Smooth muscle cell (in vitro differentiated cells): ENCODE measurements at regions not wholly inside any gene's neighbourhood (a gene's known extent, or its start where the extent isn't known, plus 50 kb on each side); places are given as distances from the start of the nearest gene placed in this dataset.

Experiments used
- DNase-seq: peaks from one replicate; lab custom pipeline; 2025; ENCODE audit not compliant: unreplicated experiment; lab: John Stamatoyannopoulos, UW
- H2AFZ ChIP-seq: fragments of 200-600 bp; sonication (generic); 2 replicates; pipeline ENCODE4 v1.6.0; 2016; ENCODE audit warnings: antibody characterized with exemption, low read depth, mild to moderate bottlenecking
- H3F3A ChIP-seq: fragments of 200-600 bp; sonication (generic); 2 replicates; pipeline ENCODE4 v1.6.0; 2017; ENCODE audit warnings: antibody characterized with exemption, low read depth
- H3K27ac ChIP-seq: fragments of 200-600 bp; sonication (generic); 2 replicates; pipeline ENCODE4 v1.5.1; 2016; ENCODE audit warnings: low read depth, mild to moderate bottlenecking
- H3K27me3 ChIP-seq: fragments of 200-600 bp; sonication (generic); 2 replicates; pipeline ENCODE4 v1.6.1; 2016; ENCODE audit warnings: low read depth, mild to moderate bottlenecking
- H3K36me3 ChIP-seq: fragments of 200-600 bp; sonication (generic); 2 replicates; pipeline ENCODE4 v1.5.1; 2016; ENCODE audit warnings: low read depth
- H3K4me1 ChIP-seq: fragments of 200-600 bp; sonication (generic); 2 replicates; pipeline ENCODE4 v1.5.1; 2016; ENCODE audit warnings: low read depth
- H3K4me2 ChIP-seq: fragments of 200-600 bp; sonication (generic); 2 replicates; pipeline ENCODE4 v1.6.0; 2016; ENCODE audit warnings: mild to moderate bottlenecking
- H3K4me3 ChIP-seq: fragments of 200-600 bp; sonication (generic); 2 replicates; pipeline ENCODE4 v1.5.1; 2016; ENCODE audit warnings: mild to moderate bottlenecking
- H3K79me2 ChIP-seq: fragments of 200-600 bp; sonication (generic); 2 replicates; pipeline ENCODE4 v1.6.0; 2016; ENCODE audit warnings: low read depth, mild to moderate bottlenecking
- H3K9ac ChIP-seq: fragments of 200-600 bp; sonication (generic); 2 replicates; pipeline ENCODE4 v1.6.0; 2016; ENCODE audit warnings: low read depth
- H3K9me3 ChIP-seq: fragments of 200-600 bp; sonication (generic); replicated peaks from 2 replicates; pipeline ENCODE4 v1.5.1; 2016; ENCODE audit warnings: low read depth
- H4K20me1 ChIP-seq: fragments of 200-600 bp; sonication (generic); 2 replicates; pipeline ENCODE4 v1.6.0; 2016; ENCODE audit warnings: low read depth
- CTCF ChIP-seq: fragments of 200-600 bp; sonication (generic); IDR thresholded peaks from 2 replicates; pipeline ENCODE4 v1.5.1; 2017; ENCODE audit warnings: borderline replicate concordance, mild to moderate bottlenecking, antibody characterized with exemption; ENCODE audit not compliant: insufficient read depth, poor library complexity, severe bottlenecking
- WGBS: methylation state at CpG from one replicate; pipeline ENCODE4 v1.1.7; 2016; ENCODE audit warnings: low lambda C conversion rate; 5-methylcytosine and 5-hydroxymethylcytosine counted together

DNA sequence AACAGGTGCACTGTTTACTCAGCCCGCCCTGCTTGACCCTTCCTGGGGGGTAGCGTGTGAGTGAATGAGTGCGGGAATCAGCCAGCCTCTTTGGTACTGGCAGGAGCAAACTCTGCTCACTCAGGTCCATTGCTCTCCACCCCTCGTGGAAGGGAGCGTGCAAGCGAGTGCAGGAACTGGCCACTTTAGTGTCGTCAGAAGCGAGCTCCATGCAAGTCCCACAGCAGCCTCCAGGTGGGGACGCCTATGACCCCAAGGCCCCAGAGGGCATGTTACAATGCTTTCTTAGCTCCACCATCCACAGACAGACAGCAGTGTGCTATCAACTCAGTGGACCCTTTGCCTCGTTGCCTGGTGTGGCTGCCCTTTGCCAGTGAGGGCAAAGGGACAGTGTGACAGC lies 1025.1 kb upstream of the CDH8 start:
- WGBS, result 92% methylated on average over 10 of the region's 10 CpGs
- no peak overlapping the region for H2AFZ ChIP-seq
- TF ChIP-seq CTCF, result no peak
- H3K4me2 ChIP-seq, result no peak overlapping the region
- no peak overlapping the region for H3K4me3 ChIP-seq
- no peaks in the 10 kb centered on the region for H3K9me3 ChIP-seq
- H3K27ac ChIP-seq, result no peak overlapping the region
- H3K9ac ChIP-seq, result no peak overlapping the region
- no peaks in the 10 kb centered on the region for H3K36me3 ChIP-seq
- no peaks in the 10 kb centered on the region for H3K79me2 ChIP-seq
- no peaks in the 10 kb centered on the region for H4K20me1 ChIP-seq
- H3K4me1 ChIP-seq, result no peaks in the 10 kb centered on the region
- H3K27me3 ChIP-seq, result no peaks in the 10 kb centered on the region
- no peak for DNase-seq
- no peaks in the 10 kb centered on the region for H3F3A ChIP-seq

DNA sequence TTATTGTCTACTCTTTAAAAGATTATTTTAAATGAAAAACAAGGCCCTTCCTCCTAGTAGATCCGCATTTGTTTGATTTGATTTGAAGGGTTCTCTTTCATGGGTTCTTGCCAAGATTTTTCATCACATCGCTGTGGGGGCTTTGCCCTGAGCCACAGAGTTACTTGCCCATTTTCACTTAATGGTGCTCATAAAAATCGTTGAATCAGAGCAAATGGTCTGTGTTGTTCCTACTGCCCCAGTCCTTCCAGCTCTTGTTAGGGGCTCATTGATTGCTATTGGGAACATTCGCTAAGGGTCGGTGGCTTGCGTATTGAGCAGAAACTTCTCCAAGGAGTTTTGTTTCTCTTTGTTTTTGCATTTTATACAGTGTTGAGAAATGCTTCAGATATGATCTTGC lies 1023.4 kb upstream of the CDH8 start:
- WGBS, result 93% methylated on average over 6 of the region's 6 CpGs
- TF ChIP-seq CTCF, result no peak
- no peak overlapping the region for H3K4me2 ChIP-seq
- H3F3A ChIP-seq, result no peaks in the 10 kb centered on the region
- H3K27ac ChIP-seq, result no peak overlapping the region
- H3K4me3 ChIP-seq, result no peak overlapping the region
- no peaks in the 10 kb centered on the region for H3K27me3 ChIP-seq
- H3K79me2 ChIP-seq, result no peaks in the 10 kb centered on the region
- H2AFZ ChIP-seq, result no peak overlapping the region
- no peaks in the 10 kb centered on the region for H3K4me1 ChIP-seq
- H4K20me1 ChIP-seq, result no peaks in the 10 kb centered on the region
- H3K9ac ChIP-seq, result no peak overlapping the region
- no peaks in the 10 kb centered on the region for H3K9me3 ChIP-seq
- no peaks in the 10 kb centered on the region for H3K36me3 ChIP-seq
- DNase-seq, result no peak

DNA sequence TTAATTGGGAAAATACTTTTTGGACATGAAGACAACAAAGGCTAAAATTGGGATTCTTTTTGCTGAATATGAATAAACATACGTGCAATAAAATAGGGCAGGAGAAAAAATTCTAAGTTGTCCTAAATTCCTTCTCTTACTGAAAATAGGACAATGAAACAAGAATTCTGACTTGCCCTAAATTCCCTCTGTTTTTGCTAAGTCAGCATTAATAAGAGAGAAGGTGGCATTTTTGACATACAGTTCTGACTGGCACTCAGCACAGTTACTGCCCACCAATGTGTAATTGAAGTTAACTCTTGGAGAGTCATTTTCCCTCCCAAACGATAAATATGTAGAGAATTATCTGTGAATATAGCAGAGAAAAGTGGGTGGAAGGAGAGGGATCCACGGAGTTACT lies 1021.1 kb upstream of the CDH8 start:
- Histone ChIP-seq H3K36me3 (no peaks in the 10 kb centered on the region), H3K27ac (no peak overlapping the region), H4K20me1 (no peaks in the 10 kb centered on the region), H3K4me1 (no peaks in the 10 kb centered on the region), H3K9me3 (no peaks in the 10 kb centered on the region), H3K4me3 (no peak overlapping the region), H3F3A (no peaks in the 10 kb centered on the region), H3K27me3 (no peaks in the 10 kb centered on the region), H3K4me2 (no peak overlapping the region), H2AFZ (no peak overlapping the region), H3K9ac (no peak overlapping the region), H3K79me2 (no peaks in the 10 kb centered on the region)
- TF ChIP-seq CTCF, result no peak
- WGBS, result 88% methylated on average over 3 of the region's 3 CpGs
- DNase-seq, result no peak

- H3K4me2 ChIP-seq, result no peak overlapping the region
- H3K27ac ChIP-seq, result no peak overlapping the region
- no peak overlapping the region for H3K9ac ChIP-seq
- H3K27me3 ChIP-seq, result no peaks in the 10 kb centered on the region
- DNase-seq, result no peak
- no peaks in the 10 kb centered on the region for H3K36me3 ChIP-seq
- 95% methylated on average over 1 of the region's 1 CpG for WGBS
- no peak overlapping the region for H2AFZ ChIP-seq
- no peak overlapping the region for H3K4me3 ChIP-seq
- H3K79me2 ChIP-seq, result no peaks in the 10 kb centered on the region
- no peak for TF ChIP-seq CTCF
- no peaks in the 10 kb centered on the region for H3K9me3 ChIP-seq
- H3K4me1 ChIP-seq, result no peaks in the 10 kb centered on the region
- H3F3A ChIP-seq, result no peaks in the 10 kb centered on the region
- no peaks in the 10 kb centered on the region for H4K20me1 ChIP-seq
Measured at GRCh38 chr16:63050391-63050790, 1014.2 kb upstream of the CDH8 start.
